GM18507 (cell line): ENCODE measurements at regions not wholly inside any gene's neighbourhood (a gene's known extent, or its start where the extent isn't known, plus 50 kb on each side); places are given as distances from the start of the nearest gene placed in this dataset.
"Not testable (repeated sequence)": the region's sequence is repeated elsewhere in the genome, so short reads cannot be mapped to it uniquely, and the experiment has no call there.

Experiments
- DNase-seq: peaks from one replicate; pipeline ENCODE4 v3.0.0; 2011; ENCODE audit warnings: low read depth; ENCODE audit not compliant: insufficient read length; ENCODE audit errors: extremely low spot score
- FAIRE-seq: peaks from 2 replicates; lab custom pipeline; 2011; peaks lifted over from hg19 to GRCh38; lab: Jason Lieb, UNC

DNA sequence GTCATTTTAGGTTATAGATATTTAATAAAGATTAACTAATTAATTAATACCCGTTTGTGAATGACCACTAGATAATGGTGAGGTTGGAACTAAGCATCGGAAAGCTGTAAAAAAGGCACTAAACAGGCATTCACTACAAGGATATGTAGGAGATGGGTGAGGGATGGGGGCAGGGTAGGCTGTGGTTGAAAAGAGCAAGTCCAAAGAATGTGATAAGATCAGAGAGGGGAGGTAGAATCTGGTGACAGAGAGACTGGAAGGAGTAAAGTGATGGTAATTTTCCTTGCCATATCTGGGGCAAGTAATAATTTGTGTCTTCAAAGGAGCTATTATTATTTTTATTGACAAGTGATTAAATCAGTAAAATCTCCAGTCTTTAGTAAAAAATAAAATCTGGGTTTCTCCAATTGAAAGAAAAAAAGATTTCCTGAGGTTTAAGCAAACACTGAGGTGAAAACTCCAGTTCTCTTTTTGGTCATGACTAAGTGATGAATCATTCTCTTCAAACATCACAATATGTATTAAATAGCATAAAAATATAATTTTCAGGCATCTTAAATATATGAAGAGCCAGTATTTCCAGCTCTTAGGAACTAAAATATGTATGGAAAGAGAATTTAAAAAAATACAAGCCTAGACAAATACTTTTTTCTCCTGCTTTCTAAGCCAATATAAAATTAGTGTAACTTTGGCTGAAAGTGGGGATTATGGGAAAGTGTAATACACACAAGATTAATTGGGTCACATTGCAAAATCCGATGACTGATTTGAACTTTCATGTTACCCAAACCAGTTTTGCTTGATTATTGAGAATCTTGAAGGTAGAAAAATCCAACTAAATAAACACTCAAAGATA lies 259.1 kb upstream of the RBMS1 start:
- no peak for DNase-seq
- no peak for FAIRE-seq

DNA sequence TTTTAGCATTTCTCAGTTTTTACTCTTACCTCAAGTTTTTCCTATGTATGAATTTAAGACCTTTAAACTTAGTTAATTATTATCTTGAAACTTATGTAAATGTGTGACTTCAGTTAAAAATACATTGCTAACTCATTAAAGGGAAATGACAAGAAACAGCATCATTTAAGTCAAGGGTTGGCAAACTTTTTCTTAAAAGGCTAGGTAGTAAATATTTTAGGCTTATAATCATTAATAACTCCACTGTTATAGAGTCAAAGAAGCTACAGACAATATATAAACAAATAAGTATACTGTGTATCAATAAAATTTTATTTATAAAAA lies 259.7 kb upstream of the RBMS1 start:
- DNase-seq (no peak), FAIRE-seq (no peak)

DNA sequence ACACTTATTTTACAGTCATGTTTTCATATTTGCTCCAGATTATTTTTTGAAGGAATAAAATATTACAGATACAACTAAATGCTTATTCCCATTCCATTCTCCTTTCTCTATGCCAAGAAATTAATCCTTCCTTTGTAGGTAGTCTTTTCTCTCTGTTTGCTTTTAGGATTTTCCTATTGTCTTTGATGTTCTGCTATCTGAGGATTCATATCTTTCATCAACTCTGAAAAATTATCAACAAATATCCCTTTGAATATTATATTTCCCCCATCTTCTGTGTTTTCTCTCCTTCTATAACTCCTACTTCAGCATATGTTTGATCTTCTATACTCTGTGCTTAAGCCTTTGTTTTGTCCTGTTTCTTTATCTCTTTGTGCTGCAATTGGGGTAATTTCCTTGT lies 260.4 kb upstream of the RBMS1 start:
- DNase-seq, result no peak
- no peak for FAIRE-seq

DNA sequence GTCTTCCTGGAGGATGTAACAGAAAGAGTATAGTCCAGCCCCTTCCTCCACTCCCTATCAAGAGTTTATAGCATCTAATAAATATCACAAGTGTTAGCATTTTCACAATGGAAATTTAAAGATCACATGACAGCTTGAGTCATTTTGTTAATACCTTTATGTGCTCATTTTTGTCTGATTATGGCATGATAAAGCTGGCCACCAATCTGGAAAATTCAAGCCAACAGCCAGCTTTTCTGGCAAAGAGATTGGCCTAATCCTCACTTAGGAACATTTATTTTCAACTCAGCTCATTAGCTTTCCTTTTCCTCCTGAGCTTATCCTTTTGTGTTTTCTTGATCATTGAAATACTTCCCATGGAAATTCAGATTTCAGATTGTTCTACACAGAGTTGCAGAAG lies 262.9 kb upstream of the RBMS1 start:
- FAIRE-seq (no peak), DNase-seq (no peak)

DNA sequence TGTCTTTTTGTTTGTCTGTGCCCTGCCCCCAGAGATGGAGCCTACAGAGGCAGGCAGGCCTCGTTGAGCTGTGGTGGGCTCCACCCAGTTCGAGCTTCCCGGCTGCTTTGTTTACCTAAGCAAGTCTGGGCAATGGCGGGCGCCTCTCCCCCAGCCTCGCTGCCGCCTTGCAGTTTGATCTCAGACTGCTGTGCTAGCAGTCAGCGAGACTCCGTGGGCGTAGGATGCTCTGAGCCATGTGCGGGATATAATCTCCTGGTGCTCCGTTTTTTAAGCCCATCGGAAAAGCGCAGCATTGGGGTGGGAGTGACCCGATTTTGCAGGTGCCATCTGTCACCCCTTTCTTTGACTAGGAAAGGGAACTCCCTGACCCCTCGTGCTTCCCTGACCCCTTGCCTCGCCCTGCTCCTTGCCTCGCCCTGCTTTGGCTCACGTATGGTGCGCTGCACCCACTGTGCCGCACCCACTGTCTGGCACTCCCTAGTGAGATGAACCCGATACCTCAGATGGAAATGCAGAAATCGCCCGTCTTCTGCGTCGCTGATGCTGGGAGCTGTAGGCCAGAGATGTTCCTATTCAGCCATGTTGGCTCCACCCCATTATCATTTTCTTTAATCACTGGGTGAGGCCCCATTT lies 269.0 kb upstream of the RBMS1 start:
- FAIRE-seq, DNase-seq: not testable (repeated sequence)

DNA sequence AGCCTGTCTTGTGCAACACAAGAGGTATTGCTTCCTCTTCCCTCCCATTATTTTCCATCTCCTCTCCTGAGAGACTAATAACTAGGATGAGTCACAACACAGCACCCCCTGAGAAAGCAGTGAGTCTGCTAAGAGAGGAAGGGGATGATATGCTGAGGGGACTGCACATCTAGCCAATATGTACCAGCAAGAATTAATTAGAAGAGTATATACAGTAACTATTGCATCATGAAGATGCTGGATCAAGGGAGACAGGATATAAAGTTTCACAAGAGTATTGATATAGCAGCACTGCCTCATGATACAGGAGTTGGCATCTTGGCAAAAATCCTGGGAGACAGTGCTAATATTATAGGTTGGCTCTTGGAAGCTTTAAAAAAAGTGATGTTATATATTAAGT lies 289.9 kb upstream of the RBMS1 start:
- no peak for FAIRE-seq
- no peak for DNase-seq

DNA sequence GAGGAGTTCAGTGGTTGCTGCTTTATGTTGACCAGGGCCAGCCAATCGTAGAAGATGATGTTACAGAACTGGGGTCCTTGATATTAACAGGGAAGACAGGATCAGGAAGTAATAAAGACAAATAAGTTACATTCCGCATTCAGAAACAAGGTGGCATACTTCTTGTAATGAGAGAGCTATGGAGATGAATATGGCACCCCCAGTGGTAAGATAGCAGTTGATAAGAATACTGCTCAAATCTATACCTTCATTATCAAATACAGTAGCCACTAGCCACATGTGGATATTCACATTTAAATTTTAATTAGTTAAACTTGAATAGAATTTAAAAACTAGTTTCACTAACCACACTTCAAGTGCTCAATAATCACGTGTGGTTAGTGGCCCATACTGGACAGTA lies 290.4 kb upstream of the RBMS1 start:
- FAIRE-seq (no peak), DNase-seq (no peak)

DNA sequence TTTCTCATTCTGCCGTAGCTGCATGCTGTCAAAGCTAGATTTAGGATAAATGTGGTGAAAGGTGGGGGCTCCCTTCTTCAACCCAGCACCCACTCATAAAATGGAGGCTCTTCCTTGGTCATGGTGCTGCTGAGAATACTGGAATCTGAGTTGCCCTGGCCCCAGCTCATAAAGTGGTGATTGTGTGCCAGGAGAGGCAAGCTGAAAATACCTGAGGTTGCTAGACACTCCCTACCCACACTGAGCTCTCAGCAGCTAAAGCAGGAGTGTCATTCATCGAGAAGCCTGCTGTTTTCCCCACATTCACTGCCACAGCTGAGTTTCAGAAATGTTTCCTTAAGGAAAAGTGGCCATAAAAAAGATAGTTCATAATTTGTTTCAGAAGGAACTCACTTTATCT lies 297.1 kb upstream of the RBMS1 start:
- FAIRE-seq (no peak), DNase-seq (no peak)

DNA sequence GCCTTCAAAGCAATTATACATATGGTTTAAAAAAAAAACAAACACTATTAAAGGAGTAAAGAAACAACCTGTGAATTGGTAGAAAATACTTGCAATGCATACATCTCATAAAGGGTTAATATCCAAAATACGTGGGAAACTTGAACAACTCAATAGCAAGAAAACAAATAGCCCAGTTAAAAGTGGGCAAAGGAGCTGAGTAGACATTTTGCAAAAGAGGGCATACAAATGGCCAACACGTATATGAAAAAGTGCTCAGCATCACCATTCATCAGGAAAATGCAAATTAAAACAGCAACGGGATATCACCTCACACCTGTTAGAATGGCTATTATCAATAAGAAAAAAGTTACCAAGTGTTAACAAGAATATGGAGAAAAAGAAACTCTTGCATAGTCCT lies 298.3 kb upstream of the RBMS1 start:
- FAIRE-seq (no peak), DNase-seq (no peak)

DNA sequence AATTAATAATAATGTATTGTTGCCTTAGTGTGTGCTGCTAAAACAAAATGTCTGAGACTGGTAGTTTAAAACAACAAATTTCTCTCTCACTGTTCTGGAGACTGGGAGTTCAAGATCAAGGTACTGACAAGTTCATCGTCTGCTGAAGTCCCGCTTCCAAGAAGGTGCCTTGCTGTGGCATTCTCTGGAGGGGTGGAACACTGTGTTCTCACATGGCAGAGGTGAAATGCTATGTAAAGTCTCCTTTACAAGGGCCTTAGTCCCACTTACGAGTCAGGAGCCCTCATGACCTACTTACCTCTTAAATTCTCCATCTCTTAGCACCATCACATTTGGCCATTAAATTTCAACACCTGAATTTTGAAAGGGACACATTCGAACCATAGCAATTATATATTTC lies 299.2 kb upstream of the RBMS1 start:
- DNase-seq, result no peak
- no peak for FAIRE-seq

DNA sequence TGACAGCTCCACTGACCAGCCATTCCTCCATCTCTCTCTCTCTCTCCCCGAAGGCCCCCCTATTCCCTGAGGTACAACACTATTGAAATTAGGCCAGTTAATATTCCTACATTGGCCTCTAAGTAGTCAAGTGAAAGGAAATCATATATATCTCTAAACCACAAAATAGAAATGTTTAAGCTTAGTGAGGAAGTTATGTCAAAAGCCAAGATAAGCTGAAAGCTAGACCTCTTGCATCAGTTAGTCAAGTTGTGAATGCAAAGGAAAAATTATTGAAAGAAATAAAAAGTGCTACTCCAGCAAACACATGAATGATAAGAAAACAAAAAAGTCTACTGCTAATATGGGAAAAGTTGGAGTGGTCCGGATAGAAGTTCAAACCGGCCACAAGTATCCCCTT lies 301.3 kb upstream of the RBMS1 start:
- no peak for DNase-seq
- no peak for FAIRE-seq

DNA sequence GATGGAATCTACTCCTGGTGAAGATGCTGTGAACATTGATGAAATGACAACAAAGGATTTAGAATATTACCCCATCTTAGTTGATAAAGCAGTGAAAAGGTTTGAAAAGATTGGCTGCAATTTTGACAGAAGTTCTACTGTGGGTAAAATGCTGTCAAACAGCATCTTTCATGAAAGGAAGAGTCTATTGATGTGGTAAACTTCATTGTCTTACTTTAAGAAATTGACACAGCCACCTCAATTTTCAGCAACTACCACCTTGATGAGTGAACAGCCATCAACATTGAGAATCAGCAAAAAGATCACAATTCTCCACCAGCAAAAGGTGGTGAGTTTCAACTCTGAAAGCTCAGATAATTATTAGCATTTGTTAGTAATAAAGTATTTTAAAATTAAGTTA lies 310.3 kb upstream of the RBMS1 start:
- no peak for FAIRE-seq
- DNase-seq, result no peak

DNA sequence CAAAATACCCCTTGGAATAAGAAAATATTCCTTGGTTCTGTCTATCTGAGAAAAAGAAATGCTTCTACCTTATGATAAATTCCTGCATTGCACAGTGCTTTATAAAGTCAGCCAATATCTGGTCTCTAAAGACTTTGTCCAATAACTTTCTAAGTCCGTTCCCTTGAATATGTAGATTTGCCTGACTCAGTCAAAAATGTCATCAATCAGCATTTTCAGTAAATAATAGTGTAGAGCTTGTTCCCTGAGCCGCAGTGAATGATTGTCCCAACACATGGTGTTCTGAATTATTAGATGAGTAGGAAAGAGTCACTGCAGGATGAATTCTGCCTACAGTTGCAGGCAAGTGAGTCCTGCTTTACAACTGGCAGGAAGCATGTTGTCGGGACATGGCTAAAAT lies 316.8 kb upstream of the RBMS1 start:
- DNase-seq (no peak), FAIRE-seq (no peak)

DNA sequence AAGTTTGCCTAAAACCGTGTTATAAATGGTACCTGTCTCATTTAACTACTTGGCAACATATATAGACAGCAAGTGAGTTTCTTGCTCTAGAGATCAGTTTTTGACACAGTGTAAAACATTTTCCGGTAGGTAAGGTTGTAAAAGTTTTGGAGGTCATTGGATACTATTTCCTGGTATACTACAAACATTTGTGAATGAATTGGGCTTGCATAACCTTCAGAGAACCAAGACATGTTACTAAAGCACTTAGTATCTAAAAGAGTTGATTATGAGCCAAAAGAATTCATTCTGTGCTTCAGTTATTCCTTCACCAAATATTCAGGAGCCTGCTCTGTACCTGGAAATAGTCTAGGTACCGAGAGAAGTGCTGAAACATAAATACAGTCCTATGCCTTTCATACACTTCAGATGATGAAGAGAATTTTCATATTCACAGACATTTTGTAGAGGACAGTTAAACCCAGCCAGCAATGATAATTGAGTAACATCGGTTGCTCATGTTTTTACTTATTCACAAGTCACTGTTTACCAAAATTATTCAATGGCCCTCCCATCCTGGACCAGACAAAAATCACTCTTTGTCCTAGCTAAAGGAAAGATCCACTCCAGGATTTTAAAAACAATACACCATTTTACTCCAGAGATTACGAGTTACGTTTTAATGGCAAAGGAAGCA lies 319.4 kb upstream of the RBMS1 start:
- FAIRE-seq, result no peak
- DNase-seq, result no peak

DNA sequence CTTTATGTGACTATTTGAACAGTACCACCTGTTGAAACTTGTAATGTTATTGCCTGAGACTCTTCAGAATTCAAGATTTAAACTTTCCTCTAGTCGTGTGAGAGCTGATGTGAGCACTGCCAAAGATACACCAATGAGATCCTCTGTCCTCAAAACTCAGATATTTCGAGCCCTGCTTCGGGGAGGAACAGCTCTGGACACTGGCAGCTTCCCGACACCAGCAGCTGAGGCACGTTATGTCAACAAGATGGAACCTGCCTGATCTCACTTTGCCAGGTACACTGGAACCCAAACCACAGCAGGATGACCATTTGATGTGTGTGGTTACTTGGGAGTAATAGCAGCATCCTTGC lies 319.9 kb upstream of the RBMS1 start:
- no peak for DNase-seq
- no peak for FAIRE-seq

DNA sequence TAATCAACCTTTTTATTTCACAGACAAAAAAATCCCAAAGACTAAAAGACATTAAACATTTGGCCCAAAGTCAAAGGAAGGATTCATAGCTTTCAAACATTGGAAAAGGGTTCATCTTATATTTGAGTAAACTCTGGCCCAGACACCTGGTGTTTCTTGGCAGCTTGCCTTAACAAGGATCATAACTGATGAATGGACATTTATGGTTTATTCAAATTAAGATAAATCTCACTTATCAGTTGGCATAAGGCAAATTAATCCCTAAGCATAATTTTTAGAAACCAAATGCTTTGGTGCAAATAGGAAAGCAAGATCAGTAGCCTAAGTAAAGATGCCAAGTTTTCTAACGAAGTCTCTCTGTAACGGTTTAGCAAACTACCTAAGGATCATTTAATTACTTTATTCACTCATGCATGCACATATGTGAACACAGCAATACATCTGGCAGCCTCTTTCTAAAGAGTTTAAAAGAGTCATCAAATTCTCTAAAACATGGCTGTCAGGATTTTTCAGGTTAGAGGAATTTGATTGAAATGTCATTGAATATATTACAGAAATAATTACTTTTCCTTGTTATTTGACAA lies 323.4 kb upstream of the RBMS1 start:
- DNase-seq (no peak), FAIRE-seq (no peak)

DNA sequence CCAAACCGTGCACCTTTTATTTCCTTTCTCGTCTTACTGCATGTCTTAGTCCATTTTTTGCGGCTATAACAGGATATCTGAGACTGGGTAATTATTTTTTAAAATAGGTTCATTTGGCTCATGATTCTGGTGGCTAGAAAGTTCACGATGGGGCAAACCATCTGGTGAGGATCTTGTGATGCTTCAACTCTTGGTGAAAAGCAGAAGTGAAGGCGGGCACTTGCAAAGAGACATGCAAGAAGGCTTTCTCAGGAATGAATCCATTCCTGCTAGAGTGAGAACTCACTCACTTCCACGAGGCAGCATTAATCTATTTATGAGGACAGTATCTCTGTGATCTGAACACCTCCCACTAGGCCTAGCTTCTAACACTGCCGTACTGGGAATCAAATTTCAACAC lies 327.1 kb upstream of the RBMS1 start:
- FAIRE-seq, result no peak

DNA sequence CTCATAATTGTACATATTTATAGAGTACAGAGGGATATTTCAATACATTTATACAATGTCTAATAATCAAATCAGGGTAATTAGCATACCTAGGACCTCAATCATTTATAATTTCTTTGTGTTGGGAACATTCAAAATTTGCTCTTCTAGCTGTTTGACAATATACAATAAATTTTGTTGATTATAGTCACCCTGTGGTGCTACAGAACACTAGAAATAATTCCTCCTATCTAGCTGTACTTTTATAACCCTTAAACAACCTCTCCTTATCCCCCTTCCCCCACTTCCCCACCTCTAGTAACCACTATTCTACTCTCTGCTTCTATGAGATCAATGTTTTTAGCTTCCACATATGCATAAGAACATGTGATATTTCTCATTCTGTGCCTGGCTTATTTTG lies 328.4 kb upstream of the RBMS1 start:
- no peak for FAIRE-seq
- DNase-seq, result no peak

More for the DNA sequence above, 327.1 kb upstream of the RBMS1 start:
- DNase-seq, result no peak

DNA sequence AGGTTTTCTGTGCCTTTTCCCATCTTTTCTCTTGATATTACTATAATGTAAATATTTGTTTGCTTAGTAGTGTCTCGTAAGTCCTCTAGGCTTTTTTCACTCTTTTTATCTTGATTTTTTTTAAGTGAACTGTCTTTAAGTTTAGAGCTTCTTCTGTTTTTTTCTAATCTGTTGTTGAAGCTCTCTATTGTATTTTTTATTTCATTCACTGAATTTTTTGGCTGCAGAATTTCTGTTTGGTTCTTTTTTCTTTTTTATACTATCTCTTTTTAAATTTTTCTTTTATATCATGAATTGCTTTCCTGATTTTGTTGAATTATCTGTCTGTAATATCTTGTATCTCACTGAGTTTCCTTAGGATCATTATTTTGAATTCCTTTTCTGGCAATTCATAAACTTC lies 331.8 kb upstream of the RBMS1 start:
- FAIRE-seq (no peak), DNase-seq (no peak)

DNA sequence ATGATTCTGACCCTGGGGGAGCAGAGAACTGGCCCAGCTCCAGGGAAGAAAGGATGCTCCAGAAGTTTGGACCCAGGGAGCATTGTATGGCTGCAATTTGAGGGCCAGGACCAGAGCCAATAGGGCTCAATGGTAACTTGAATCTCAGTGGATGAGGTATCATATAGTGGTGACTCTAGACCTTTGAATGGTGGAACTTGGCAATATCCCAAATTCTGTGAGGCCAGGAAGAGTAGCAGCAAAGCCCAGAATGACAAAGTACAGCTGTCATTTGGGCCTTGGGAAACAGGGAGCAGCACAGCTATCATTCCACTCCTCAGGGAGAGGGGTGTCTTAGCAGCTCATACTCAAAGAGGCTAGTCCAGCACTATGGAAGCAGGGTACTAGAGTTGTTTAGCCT lies 332.9 kb upstream of the RBMS1 start:
- DNase-seq (no peak), FAIRE-seq (no peak)

DNA sequence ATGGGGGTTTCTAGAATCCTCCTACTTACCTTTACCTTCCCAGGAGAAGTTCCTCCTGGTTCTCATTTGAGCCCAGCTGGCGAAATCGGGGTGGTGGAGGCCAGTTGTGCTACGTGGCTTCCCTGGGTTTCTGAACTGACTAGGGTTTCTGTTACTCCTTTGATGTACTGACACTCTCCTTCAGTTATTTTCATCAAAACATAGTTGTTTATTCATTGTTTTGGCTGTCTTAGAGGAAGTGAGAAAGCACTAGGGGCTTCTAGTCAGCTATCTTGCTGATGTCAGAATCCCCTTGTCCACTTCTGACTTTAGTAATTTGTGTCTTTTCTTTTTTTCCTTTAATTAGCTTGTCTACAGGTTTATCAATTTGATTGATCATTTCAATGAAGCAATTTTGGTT lies 332.2 kb upstream of the TANK start:
- DNase-seq (no peak), FAIRE-seq (no peak)
